GM12878 (cell line): ENCODE measurements at regions not wholly inside any gene's neighbourhood (a gene's known extent, or its start where the extent isn't known, plus 50 kb on each side); places are given as distances from the start of the nearest gene placed in this dataset.
A peak's percentile ranks its signal among the peaks of the same experiment; 100 is the strongest.

Source experiments
- ATAC-seq: fragments of 200-7000 bp; cut with Tn5 transposase; 3 replicates; pipeline ENCODE4 v1.9.1; 2020; ENCODE audit warnings: mild to moderate bottlenecking, moderate library complexity
- BruUV-seq: library from RNA; stranded (reverse); fragments of 400-500 nt; replicated peaks from 2 replicates; lab custom pipeline; 2021; lab: Mats Ljungman, UMichigan
- CTCF ChIA-PET: fragments of 300-600 bp; sonication (Branson Sonifier 250); formaldehyde crosslinking; extraction: SDS; loops from one replicate; lab custom pipeline; 2021; ENCODE audit warnings: inconsistent platforms; lab: Yijun Ruan, JAX
- POLR2A ChIA-PET: fragments of 350-600 bp; formaldehyde crosslinking; extraction: SDS; loops from one replicate; lab custom pipeline; 2021; ENCODE audit warnings: inconsistent platforms; lab: Charles Lee
- RAD21 ChIA-PET: fragments of 300-600 bp; sonication (Branson Sonifier 250); formaldehyde crosslinking; loops from one replicate; lab custom pipeline; 2023; ENCODE audit warnings: antibody characterized with exemption; ENCODE audit not compliant: unreplicated experiment; lab: Charles Lee
- SMC1A ChIA-PET: fragments of 300-600 bp; sonication (Branson Sonifier 250); formaldehyde crosslinking; loops from one replicate; lab custom pipeline; 2023; ENCODE audit not compliant: unreplicated experiment, uncharacterized antibody; lab: Charles Lee
- DNase-seq: peaks from one replicate; pipeline ENCODE4 v3.0.0-alpha.2; 2011; ENCODE audit warnings: low read depth, low spot score
- FAIRE-seq: peaks from 3 replicates; lab custom pipeline; 2011; peaks lifted over from hg19 to GRCh38; lab: Jason Lieb, UNC
- H2AFZ ChIP-seq: 2 replicates; pipeline ENCODE4 v1.6.0; 2011; ENCODE audit warnings: low read depth, low read length, control low read depth; ENCODE audit not compliant: control insufficient read depth
- H3K27ac ChIP-seq: 2 replicates; pipeline ENCODE4 v1.5.1; 2011; ENCODE audit warnings: control low read depth; ENCODE audit not compliant: control insufficient read depth, insufficient read depth
- H3K27me3 ChIP-seq, 2 experiments: replicated peaks in 1 of 2; 2 replicates each; pipeline versions ENCODE4 v1.6.0 to v1.6.1; 2011; ENCODE audit warnings: low read length in 1 of 2; ENCODE audit not compliant: control insufficient read depth in 2 of 2, insufficient read depth in 2 of 2
- H3K36me3 ChIP-seq, 2 experiments: 2 replicates each; pipeline ENCODE4 v1.5.1; 2011; ENCODE audit warnings: low read length in 1 of 2; ENCODE audit not compliant: control insufficient read depth in 2 of 2, insufficient read depth in 2 of 2
- H3K4me1 ChIP-seq: 2 replicates; pipeline ENCODE4 v1.6.1; 2011; ENCODE audit warnings: mild to moderate bottlenecking, low read length, moderate library complexity, mixed read lengths; ENCODE audit not compliant: control insufficient read depth, insufficient read depth
- H3K4me2 ChIP-seq: 2 replicates; pipeline ENCODE4 v1.6.0; 2011; ENCODE audit warnings: control low read depth; ENCODE audit not compliant: control insufficient read depth, insufficient read depth
- H3K4me3 ChIP-seq: fragments of 200-600 bp; sonication (generic); 2 replicates; pipeline ENCODE4 v1.5.1; 2016
- H3K79me2 ChIP-seq: 2 replicates; pipeline ENCODE4 v1.6.0; 2011; ENCODE audit warnings: low read length; ENCODE audit not compliant: control insufficient read depth, insufficient read depth
- H3K9ac ChIP-seq: 2 replicates; pipeline ENCODE4 v1.8.0; 2011; ENCODE audit warnings: low read length, control low read depth, mixed read lengths; ENCODE audit not compliant: control insufficient read depth, insufficient read depth
- H3K9me3 ChIP-seq: replicated peaks from 3 replicates; pipeline ENCODE4 v1.5.1; 2011; ENCODE audit warnings: mild to moderate bottlenecking, low read length; ENCODE audit not compliant: control insufficient read depth, insufficient read depth
- H4K20me1 ChIP-seq: 2 replicates; pipeline ENCODE4 v1.6.0; 2011; ENCODE audit not compliant: control insufficient read depth, insufficient read depth
- HDAC2 ChIP-seq: fragments of 200-600 bp; sonication (generic); IDR thresholded peaks from 2 replicates; pipeline ENCODE4 v1.6.1; 2017
- MLLT1 ChIP-seq: fragments of 450-650 bp; IDR thresholded peaks from 2 replicates; pipeline ENCODE4 v1.6.1; 2016; ENCODE audit warnings: mild to moderate bottlenecking
- NFYA ChIP-seq: IDR thresholded peaks from 2 replicates; pipeline ENCODE4 v1.6.1; 2011; ENCODE audit warnings: low read depth, mild to moderate bottlenecking, low read length, improper control_type of control experiment, borderline replicate concordance
- PML ChIP-seq: IDR thresholded peaks from 2 replicates; pipeline ENCODE4 v1.6.1; 2012; ENCODE audit warnings: low read length, inconsistent platforms
- PRDM15 ChIP-seq: fragments of 450-650 bp; formaldehyde crosslinking; IDR thresholded peaks from 2 replicates; pipeline ENCODE4 v1.4.0; 2020; ENCODE audit warnings: mild to moderate bottlenecking, moderate library complexity
- RAD21 ChIP-seq: IDR thresholded peaks from 2 replicates; pipeline ENCODE4 v1.6.1; 2011; ENCODE audit warnings: mild to moderate bottlenecking, low read depth, low read length, moderate library complexity; ENCODE audit not compliant: insufficient read depth
- SMARCA5 ChIP-seq: fragments of 450-650 bp; IDR thresholded peaks from 2 replicates; pipeline ENCODE4 v1.6.1; 2017; ENCODE audit warnings: mild to moderate bottlenecking
- SMC3 ChIP-seq: IDR thresholded peaks from 2 replicates; pipeline ENCODE4 v1.6.1; 2011; ENCODE audit warnings: low read length, improper control_type of control experiment, borderline replicate concordance
- SREBF2 ChIP-seq: IDR thresholded peaks from 2 replicates; pipeline ENCODE4 v1.6.1; 2012; ENCODE audit warnings: mild to moderate bottlenecking, low read length
- TAF1 ChIP-seq: IDR thresholded peaks from 2 replicates; pipeline ENCODE4 v1.6.1; 2011; ENCODE audit warnings: mild to moderate bottlenecking, low read depth, low read length, borderline replicate concordance
- WRNIP1 ChIP-seq: IDR thresholded peaks from 2 replicates; pipeline ENCODE4 v1.6.1; 2011; ENCODE audit warnings: low read depth, low read length, improper control_type of control experiment, borderline replicate concordance
- ZNF207 ChIP-seq: fragments of 450-650 bp; IDR thresholded peaks from 2 replicates; pipeline ENCODE4 v1.6.1; 2014; ENCODE audit warnings: antibody characterized with exemption, mild to moderate bottlenecking, borderline replicate concordance
- WGBS: methylation state at CpG from one replicate; pipeline ENCODE4 v1.1.6; 2016; ENCODE audit warnings: low lambda C conversion rate; ENCODE audit not compliant: insufficient replicate concordance, insufficient coverage; ENCODE audit errors: missing lambda C conversion rate; 5-methylcytosine and 5-hydroxymethylcytosine counted together
- in situ Hi-C: fragments of 300-500 bp; cut with MboI; formaldehyde crosslinking; loops from 9 replicates; pipeline ENCODE4 v1.14.3; 2018; ENCODE audit warnings: mixed read lengths
- intact Hi-C: fragments of 100-400 bp; cut with micrococcal nuclease; formaldehyde crosslinking; loops from one replicate; pipeline ENCODE4 v1.14.2; 2022; ENCODE audit not compliant: unreplicated experiment

- no peak for FAIRE-seq
- Histone ChIP-seq H3K79me2 (no peaks in the 10 kb centered on the region), H3K4me3 (no peak overlapping the region), H3K4me1 (peaks cover 8% of the 10 kb centered on the region), H3K9ac (no peak overlapping the region), H3K27me3 (peaks cover 0 to 3% of the 10 kb centered on the region in 2 experiments; a peak in 1 of 4 replicates), H3K9me3 (no peaks in the 10 kb centered on the region; the same call in 2 of the 3 replicates), H3K4me2 (no peak overlapping the region), H3K36me3 (no peaks in the 10 kb centered on the region), H3K27ac (no peak overlapping the region), H4K20me1 (no peaks in the 10 kb centered on the region), H2AFZ (no peak overlapping the region)
- no peak for TF ChIP-seq WRNIP1
- no peak for TF ChIP-seq SMARCA5
- no peak for TF ChIP-seq HDAC2
- WGBS = 23% methylated on average over 3 of the region's 3 CpGs
- in situ Hi-C loops = no loop called here
- ChIA-PET SMC1A (no interaction called here), RAD21 (no interaction called here), POLR2A (no interaction called here), CTCF (interaction anchor here (1.1 kb wide), 1 partner anchor 15 kb away, joined by 3 read pairs; no protein-coding TSS in a partner anchor)
- no TSS peak for BruUV-seq
- no peak for DNase-seq
- intact Hi-C loops = no loop called here
- ATAC-seq = no peak
Measured at GRCh38 chr10:2942938-2943337, 124.4 kb upstream of the PFKP start.

- POLR2A ChIA-PET = no interaction called here
- CTCF ChIA-PET = interaction anchor here (1.7 to 3.1 kb wide), 2 partner anchors 12 to 105 kb away, joined by 4 to 14 read pairs; no protein-coding TSS in a partner anchor
- FAIRE-seq = no peak
- H3K9ac ChIP-seq = no peak overlapping the region
- SMC1A ChIA-PET = interaction anchor here (2.9 kb wide), 1 partner anchor 105 kb away, joined by 16 read pairs; no protein-coding TSS in a partner anchor
- TF ChIP-seq PRDM15 (CRISPR knock-in tag) (no peak), ZNF207 (no peak), SREBF2 (no peak), TAF1 (no peak), MLLT1 (no peak), RAD21 (peak; percentile 14; the same call in 1 of the 2 replicates), PML (no peak), NFYA (no peak), SMC3 (peak; percentile 37; the same call in 1 of the 2 replicates)
- H3K79me2 ChIP-seq = no peaks in the 10 kb centered on the region
- intact Hi-C loops = no loop called here
- in situ Hi-C loops = no loop called here
- WGBS = 60% methylated on average over 3 of the region's 3 CpGs
- no peak for DNase-seq
- H3K27ac ChIP-seq = no peak overlapping the region
- no peak overlapping the region for H2AFZ ChIP-seq
- H3K4me1 ChIP-seq = no peaks in the 10 kb centered on the region
- no peaks in the 10 kb centered on the region for H4K20me1 ChIP-seq
- H3K9me3 ChIP-seq = no peaks in the 10 kb centered on the region
- no peak overlapping the region for H3K4me2 ChIP-seq
- no peak for ATAC-seq
- H3K4me3 ChIP-seq = no peak overlapping the region
- BruUV-seq = no TSS peak
- H3K27me3 ChIP-seq = peaks cover 0 to 3% of the 10 kb centered on the region in 2 experiments; a peak in 2 of 4 replicates
- RAD21 ChIA-PET = no interaction called here
- H3K36me3 ChIP-seq = no peaks in the 10 kb centered on the region
Measured at GRCh38 chr10:2938869-2939268, 128.5 kb upstream of the PFKP start.
